ENCODE measurements at regions not wholly inside any gene's neighbourhood (a gene's known extent, or its start where the extent isn't known, plus 50 kb on each side); places are given as distances from the start of the nearest gene placed in this dataset.

DNA sequence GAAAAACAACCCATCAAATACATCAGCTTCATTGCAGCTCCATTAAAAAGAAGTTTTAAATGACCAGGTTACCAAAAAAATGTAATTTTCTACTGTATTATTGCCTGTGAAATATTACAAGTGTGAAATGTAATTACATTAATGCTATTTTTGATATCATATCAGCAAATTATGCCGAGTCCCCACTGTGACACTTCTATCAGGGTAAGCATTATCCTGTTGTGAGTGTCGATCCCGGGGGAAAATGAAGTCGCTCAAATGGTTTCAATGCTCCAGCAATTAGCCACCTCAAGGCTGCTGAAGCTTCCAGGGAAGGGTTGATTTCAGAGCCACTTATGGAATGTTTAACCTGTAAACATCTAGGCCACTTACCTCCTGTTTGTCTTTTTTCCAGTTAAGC is 70.4 kb downstream of the RCN1 start:
- no peak for DNase-seq (ENCODE audit: missing footprints)
- intact Hi-C loops (cut with DNase I) = no loop called here
- ATAC-seq = no peak

DNA sequence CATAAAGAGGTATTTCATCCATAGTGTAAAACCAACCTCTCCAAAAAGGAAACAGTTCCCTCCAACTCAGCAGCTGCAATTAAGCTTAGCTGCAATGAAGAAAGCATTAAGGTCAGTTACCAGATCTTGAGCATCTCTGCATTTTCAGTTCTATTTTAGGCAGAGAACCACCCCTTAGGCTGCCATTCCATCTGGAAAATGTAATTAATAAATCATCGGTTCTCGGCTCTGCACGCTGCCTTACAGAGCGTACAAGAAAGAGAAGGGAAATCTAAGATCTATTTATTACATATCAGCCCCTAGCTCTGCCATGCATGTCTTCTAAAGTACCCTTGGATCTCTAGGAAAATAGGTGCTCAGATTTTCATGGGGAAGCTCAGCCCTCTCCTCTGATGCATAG is 71.5 kb downstream of the RCN1 start:
- intact Hi-C loops (cut with DNase I) = no loop called here
- DNase-seq (ENCODE audit: missing footprints) (no peak), ATAC-seq (no peak)

DNA sequence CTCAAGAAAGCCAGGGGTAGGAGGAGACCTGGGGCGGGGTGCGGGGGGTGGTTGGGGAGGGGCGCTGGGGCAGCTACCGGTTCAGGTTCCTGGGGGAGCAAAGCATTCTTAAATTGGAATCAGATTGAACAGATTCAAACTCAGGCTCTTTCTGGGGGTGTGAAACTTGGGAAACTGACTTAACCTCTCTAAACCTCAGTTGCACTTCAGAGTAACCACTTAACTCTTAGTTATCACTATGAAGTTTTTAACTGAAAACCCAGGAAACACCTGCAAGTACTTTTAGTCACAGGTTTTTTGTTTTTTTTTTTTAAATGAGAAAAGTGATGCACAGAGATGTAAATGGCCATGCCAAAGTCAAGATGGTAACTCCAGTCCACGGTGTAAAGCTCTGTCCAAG is 72.0 kb downstream of the RCN1 start:
- DNase-seq (ENCODE audit: missing footprints) (no peak), ATAC-seq (no peak)
- intact Hi-C loops (cut with DNase I) = no loop called here

DNA sequence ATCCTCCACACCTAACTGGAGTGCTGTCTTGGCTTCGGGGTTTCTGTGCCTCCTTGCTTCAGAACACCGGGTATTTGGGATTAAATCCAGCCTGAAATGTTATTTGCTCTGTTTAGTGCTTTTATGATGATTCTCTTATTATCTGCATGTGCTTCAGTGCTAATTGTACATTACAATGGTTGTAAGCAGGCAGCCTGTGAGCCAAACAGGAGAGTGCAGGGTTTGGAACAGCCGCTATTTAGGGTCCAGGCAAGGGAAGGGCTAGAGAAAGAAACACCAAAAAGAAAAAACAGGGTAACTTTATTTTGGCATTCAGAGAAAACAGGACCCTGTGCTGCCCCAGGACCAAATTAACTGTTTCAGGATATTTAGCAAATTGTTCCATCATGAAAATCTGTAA is 72.7 kb downstream of the RCN1 start:
- DNase-seq (ENCODE audit: missing footprints) = no peak
- no peak for ATAC-seq
- intact Hi-C loops (cut with DNase I) = no loop called here

DNA sequence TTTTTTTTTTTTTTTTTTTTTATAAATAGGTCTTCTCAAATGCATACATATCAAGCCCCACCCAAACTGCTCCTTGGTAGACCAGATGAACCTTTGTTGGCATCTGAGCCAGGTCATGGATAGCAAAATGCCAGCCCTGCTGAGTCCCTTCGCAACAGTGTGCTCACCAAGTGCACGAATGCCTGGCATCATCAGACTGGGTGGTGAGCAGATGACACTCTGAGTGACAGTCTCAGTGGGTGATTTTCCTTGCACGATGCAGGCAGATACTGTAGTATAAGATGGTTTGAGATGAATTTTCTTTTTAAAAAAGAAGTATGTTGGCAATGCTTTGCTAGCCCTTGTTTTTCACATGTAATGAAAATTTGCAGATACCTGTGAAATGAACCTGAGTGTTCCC is 74.0 kb downstream of the RCN1 start:
- intact Hi-C loops (cut with DNase I) = no loop called here
- ATAC-seq = no peak
- no peak for DNase-seq (ENCODE audit: missing footprints)

DNA sequence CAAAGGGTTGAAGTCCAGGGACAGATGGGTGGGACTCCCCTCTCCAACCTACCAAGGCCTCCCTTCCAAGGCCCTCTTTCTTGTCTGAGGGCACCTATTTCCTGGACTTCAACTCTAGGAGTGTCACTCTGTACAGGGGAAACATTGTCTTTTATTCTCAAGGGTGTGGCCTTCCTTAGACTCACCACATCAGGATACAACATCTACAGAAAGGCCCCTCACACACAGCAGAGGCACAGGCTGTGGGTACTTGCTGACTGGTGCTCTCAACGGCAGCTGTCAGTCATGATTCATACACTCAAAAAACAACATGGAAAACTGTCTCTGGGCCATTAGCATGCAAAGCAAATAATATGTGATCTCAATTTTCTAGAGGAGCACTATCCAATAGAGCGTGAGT is 78.0 kb downstream of the RCN1 start:
- ATAC-seq (no peak), DNase-seq (ENCODE audit: missing footprints) (no peak)
- intact Hi-C loops (cut with DNase I) = no loop called here

DNA sequence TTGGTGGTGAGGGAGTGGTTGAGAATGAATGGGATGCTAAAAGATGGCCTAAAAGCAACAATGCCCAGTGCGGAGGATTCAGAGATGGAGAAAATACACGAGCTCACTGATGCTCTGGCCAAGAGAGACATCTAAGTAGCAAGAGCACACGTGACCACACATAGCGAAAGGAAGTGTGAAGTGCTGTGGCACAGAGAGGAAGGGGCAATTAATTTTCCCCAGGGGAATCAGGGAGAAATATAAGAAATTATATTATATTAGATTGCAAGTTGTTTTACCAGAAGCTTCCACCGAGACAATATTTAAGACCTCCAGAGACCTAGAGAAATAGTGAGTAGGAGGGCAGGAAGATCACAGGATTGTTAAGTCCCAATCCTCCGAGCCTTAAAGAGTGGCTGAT is 80.6 kb downstream of the RCN1 start:
- DNase-seq (ENCODE audit: missing footprints) (no peak), ATAC-seq (no peak)
- intact Hi-C loops (cut with DNase I) = loop anchor here (5.0 kb wide), 1 partner anchor 774 kb away; no protein-coding TSS in a partner anchor

DNA sequence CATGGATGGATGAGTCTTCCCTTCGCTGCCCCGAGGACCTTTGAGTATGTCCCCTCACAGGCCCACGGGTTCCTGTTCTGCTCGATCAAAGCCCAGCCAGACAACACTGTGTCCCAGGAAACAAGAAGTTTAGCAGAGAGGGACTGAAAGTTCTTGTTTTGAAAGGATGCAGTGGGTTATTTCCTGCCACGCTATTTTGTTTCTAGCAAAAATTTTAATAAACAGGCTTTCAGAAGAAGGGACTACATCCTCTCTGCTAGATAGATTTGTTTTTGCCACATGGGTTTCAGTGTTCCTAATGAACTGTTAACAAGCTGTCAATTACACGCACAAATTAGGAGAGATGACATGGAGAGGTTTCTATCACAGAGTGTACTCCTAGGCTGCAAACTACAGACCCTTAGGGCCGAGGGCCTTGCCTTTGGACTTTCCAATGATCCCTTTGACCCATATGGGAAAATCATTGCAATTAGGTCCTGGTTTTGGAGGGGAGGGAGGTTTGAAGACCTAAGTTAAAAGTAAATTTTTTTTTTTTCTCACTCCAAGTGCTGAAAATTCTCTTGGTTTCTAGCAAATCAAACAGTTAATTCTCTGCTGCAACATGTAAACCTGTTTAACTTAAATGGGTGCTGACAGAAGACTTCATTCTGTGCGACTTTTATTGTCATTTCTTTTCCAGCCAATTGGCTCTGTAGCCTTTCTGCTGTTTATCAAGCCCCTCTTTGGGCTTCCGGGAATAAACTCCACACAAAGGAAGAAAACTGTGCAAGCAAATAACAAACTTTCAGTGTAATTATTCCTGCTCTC is 81.4 kb downstream of the RCN1 start:
- intact Hi-C loops (cut with DNase I) = loop anchor here (2.0 to 5.0 kb wide), 2 partner anchors 775 to 1065 kb away; no protein-coding TSS in a partner anchor
- ATAC-seq = no peak
- no peak for DNase-seq (ENCODE audit: missing footprints)

DNA sequence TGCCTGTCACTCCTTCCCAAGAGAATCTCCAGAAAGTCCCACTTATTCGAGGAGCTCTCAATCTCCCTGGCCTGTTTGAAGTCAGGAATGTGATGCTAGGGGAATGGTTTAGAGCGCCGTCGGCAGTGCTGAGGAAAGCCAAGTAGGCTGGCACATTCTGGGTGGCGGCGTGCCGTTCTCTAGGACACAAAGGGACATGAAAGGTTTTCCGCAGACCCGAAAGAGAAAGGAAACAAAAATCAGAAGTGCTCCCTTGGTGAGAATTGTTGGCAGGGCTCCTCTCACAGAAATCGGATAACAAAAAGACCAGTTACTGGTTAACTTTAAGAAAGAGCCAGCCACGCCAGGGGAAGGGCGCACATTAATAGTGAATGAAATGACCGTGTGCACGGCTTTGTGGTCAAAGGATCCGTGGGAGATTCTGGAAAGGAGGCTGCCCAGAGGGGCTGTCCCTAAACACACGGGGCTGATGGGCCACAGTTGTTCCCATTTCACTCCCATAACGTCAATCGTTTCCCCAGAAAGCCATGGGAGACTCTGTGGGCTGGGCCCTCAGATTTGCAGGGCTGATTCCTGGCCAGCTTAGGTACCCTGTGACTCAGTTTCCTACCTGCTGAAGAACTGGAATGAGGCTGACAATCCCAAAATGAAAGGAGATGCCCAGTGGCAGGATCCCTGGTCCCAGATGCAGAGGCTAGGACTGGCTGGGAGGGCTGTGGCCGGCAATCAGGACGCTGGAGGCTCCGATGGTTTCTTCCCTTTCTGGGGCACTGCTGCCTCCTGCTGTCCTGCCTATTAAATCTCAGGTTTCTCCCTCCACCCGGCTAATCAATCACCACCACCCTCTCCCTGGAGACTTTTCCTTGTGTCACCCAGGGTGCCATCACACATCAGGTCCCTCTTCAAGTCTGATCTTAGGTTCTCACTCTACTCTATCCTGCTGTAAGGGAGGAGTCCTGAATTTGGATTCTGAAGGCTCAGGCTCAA is 82.3 kb downstream of the RCN1 start:
- intact Hi-C loops (cut with DNase I) = loop anchor here (2.0 to 5.0 kb wide), 2 partner anchors 776 to 1066 kb away; no protein-coding TSS in a partner anchor
- DNase-seq (ENCODE audit: missing footprints) (no peak), ATAC-seq (peak; percentile 85)

DNA sequence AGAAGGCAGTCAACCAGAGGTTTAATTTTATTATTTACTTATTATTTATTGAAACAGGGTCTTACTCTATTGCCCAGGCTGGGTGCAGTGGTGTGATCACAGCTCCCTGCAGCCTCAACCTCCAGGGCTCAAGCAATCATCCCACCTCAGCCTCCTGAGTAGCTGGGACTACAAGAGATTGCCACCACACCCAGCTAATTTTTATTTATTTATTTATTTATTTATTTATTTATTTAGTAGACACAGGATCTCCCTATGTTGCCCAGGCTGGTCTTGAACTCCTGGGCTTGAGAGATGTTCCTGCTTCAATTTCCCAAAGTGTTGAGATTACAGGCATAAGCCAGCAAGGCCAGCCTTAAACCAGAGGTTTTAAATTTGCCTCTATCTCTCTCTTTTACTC is 83.1 kb downstream of the RCN1 start:
- DNase-seq (ENCODE audit: missing footprints) (no peak), ATAC-seq (no peak)
- intact Hi-C loops (cut with DNase I) = loop anchor here (2.0 to 5.0 kb wide), 2 partner anchors 777 to 1067 kb away; no protein-coding TSS in a partner anchor

DNA sequence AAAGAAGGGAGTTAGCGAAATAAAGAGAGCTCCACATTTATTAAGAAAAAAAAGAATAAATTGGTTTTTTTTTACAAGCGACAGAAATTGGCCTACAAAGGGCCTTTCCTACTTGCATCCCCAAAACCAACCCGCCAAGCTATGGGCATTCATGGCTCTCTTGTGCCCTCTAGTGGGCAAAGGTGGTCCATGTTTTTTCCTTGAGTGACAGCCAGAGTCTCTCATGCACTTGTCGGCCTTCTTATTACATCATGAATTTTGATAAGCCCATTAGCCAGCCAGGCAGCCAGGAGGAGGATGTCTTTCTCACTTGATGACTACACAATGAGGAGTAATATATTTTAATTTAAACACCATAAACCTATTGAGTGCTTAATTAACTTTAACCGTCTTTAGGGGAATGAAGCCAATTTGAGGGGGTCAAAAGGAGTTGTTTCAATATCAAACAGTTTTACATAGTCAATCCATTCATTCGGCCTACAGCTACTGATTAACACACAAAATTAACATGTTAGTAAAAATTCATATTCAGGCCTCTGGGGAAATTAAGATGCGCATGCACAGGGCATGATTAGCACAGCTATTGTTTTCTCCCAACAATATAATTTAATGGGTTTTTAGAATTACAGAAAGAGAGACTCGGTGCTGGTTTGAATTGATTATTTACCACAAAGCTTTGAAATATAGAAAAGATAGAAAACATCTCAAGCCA is 85.5 kb downstream of the RCN1 start:
- intact Hi-C loops (cut with DNase I) = loop anchor here (1.0 kb wide), 1 partner anchor 124 kb away; no protein-coding TSS in a partner anchor
- DNase-seq (ENCODE audit: missing footprints) (no peak), ATAC-seq (peak; percentile 68)

DNA sequence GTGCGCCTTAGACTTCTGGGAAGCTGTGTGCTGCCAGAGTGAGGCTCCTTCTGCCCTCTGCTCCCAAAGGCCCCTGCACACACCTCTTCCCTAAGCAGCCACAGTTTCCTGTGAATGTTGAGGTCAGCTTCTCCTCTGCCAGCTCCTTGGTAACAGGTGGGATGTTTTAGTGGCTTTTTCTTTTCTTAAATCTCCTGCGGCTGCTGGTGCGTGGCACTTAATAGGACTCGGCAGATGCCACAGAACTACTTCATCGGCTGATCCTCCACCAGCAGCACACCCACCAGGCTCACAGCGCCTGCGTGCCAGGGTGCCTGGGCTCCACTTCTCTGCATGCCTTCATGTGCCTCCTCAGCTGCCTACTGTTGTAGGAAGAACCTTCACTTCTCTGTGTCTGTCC is 87.8 kb downstream of the RCN1 start:
- ATAC-seq = no peak
- DNase-seq (ENCODE audit: missing footprints) = no peak
- intact Hi-C loops (cut with DNase I) = no loop called here

DNA sequence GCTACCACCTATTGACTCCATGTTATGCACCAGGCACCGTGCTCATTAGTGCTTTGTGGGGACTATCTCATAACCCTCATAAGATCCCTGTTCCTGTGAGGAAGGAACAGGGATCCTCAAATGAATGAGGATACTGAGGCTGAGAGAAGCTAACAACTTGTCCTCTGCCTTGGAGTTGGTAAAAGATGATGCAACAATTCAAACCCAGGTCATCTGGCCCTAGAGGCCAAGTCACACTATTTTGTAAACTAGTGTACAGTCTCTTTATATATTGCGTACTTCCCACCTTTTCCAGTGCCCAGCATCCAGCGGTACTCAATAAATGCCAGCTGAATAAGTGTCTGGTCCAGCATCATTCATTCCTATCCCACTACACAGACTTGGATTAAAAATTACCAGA is 92.6 kb downstream of the RCN1 start:
- DNase-seq (ENCODE audit: missing footprints) (no peak), ATAC-seq (no peak)
- intact Hi-C loops (cut with DNase I) = no loop called here

DNA sequence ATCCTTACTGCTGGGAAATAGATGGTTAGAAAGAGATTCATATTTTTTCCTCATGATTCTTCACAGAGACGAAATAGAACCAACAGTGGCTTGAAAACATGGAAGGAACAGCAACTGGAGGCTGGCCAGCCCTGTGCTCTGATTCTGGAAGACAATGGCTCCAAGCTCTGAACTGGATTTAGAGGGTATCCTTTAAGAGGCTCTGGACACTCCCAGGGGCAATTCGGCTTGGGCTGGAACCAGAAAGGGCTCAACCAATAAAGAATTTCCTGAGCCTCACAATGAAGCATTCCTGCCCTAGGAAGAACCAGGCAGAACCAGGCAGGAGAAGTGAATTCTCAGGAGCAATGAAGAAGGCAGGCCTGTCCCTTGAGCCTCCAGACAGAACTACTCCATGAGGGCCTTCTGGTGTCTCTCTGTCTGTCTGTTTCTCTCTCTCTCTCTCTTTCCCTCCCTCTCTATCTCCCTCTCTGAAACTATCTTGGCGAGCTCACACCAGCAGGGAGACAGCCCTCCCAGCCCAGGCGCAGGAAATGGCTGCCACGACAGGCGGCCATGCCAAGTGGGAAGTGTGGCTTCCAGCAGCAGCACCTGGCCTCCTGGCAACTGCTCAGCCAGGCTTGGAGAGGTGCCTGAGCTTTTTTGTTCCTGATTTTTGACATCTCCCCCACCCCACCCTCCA is 93.3 kb downstream of the RCN1 start:
- intact Hi-C loops (cut with DNase I) = no loop called here
- DNase-seq (ENCODE audit: missing footprints) (no peak), ATAC-seq (peak; percentile 40)

DNA sequence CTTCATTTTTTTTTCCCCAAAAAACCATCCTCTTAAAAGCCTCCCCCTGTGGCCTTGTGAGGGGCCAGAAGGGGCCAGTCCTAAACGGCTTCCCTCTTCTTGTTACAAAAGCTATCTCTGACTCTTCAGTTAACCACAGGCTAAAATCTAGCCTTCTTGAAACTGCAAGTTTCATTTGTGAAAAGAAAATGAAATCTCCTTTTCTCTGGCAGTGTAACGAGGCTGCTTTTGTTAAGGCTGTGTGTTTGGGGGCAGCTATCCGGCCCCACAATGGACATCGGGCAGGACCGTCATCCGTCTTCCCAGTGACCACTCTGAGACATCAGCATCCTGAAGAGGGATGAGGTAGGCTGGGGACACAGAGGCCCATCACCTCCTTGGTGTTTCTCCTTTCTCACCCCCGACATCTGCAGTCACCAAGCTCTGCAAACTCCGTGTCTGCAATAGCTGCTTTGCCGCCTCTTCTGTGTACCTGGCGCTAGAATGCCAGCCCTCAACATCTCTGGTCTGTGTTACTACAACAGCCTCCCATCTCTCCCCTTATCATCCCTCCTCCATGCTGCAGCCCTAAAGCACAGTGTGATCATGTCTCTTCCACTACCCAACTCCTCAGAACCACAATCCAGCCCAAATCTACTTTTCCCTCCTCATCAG is 94.0 kb downstream of the RCN1 start:
- intact Hi-C loops (cut with DNase I) = no loop called here
- DNase-seq (ENCODE audit: missing footprints) = no peak
- ATAC-seq = no peak

DNA sequence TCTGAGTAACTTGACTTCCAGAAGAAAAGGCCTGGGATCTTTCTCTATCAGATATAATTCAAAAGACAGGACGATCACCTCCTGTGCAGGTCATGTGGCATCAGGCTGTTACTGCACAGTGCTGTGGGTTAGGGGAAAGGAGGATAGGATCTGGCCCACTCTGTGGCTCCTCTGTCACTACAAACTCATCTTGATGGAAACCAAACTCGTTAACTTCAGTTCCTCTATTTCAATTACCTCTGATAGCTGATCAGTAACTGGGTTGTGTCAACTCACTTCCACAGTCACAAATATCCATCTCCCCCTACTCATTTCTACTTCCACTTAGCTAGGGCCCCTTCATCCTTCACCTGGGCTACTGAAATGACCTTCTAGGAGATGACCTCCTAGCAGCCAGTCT is 95.2 kb downstream of the RCN1 start:
- intact Hi-C loops (cut with DNase I) = no loop called here
- ATAC-seq (no peak), DNase-seq (ENCODE audit: missing footprints) (no peak)

DNA sequence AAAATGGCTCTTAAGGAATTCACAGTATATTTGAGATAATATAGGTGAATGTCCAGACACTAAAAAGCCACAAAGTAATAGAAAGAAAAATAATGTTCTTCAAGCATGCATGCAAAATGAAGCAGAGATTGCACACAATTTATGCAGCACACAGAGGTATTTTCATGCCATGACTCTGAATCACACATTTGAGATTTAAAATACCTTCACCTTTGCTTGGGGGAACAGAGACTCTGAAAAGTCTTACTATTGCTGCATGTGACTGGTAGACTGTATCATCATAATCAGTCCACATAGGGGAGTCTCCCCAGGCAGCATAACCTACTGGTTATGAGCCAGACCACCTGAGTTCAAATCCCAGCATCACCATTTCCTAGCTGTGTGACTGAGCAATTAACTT is 96.2 kb downstream of the RCN1 start:
- DNase-seq (ENCODE audit: missing footprints) = no peak
- intact Hi-C loops (cut with DNase I) = no loop called here
- no peak for ATAC-seq

DNA sequence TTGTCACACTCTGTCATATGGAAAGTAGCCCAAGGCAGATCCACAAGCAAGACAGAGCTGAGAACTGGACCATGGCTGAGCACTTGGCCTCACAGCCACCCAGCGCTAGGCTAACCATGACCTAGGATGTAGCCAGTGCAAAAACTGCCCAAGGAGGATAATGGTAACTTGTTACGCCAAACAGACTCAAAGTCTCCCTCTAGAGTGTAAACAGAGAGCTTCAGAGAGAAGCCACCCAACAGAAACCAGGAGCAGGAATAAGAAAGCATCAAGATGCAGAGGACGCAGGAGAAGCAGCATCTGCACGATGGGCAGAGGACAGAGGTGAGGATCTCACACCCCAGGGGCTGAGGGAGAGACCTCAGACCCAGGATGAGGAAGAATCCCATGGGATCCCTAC is 97.9 kb downstream of the RCN1 start:
- DNase-seq (ENCODE audit: missing footprints) (no peak), ATAC-seq (no peak)
- intact Hi-C loops (cut with DNase I) = no loop called here

Measured in Right ventricle myocardium inferior (tissue), 1 donor.